ENCODE measurements at regions not wholly inside any gene's neighbourhood (a gene's known extent, or its start where the extent isn't known, plus 50 kb on each side); places are given as distances from the start of the nearest gene placed in this dataset.

DNA sequence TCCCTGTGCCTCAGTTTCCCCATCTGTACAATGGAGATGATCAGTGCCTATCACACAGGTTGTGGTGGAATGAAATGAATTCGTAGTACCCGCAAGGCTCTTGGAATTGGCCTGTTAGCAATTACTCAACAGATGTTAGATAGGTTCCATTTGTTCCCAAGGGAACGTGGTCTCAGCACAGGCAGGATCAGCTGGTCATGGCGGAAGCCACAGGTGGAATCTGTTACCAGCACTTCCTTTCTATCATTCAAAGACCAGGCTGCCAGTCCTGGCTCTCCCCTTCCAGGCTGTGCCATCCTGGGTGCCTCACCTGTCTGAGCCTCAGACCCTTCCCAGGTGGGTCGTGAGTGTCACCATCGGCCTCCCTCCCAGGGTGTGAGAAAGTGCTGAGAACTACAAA lies 61.5 kb downstream of the FBXO2 start:
- TF ChIP-seq, protein P1, sequence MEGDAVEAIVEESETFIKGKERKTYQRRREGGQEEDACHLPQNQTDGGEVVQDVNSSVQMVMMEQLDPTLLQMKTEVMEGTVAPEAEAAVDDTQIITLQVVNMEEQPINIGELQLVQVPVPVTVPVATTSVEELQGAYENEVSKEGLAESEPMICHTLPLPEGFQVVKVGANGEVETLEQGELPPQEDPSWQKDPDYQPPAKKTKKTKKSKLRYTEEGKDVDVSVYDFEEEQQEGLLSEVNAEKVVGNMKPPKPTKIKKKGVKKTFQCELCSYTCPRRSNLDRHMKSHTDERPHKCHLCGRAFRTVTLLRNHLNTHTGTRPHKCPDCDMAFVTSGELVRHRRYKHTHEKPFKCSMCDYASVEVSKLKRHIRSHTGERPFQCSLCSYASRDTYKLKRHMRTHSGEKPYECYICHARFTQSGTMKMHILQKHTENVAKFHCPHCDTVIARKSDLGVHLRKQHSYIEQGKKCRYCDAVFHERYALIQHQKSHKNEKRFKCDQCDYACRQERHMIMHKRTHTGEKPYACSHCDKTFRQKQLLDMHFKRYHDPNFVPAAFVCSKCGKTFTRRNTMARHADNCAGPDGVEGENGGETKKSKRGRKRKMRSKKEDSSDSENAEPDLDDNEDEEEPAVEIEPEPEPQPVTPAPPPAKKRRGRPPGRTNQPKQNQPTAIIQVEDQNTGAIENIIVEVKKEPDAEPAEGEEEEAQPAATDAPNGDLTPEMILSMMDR (IDR thresholded peaks at IDR 0.05; ENCODE audit: borderline replicate concordance, extremely low read depth, insufficient read depth): no peak
- Histone ChIP-seq H3K9ac (ENCODE audit: low read length in 3 of 3) (no peak overlapping the region), H3K4me3 (ENCODE audit: low read length in 3 of 3) (no peak overlapping the region), H3K27ac (ENCODE audit: low read depth in 2 of 2, low read length in 2 of 2) (no peak overlapping the region), H3K4me1 (ENCODE audit: control insufficient read depth in 2 of 3, insufficient read depth in 2 of 3, low read depth in 1 of 3, low read length in 3 of 3) (no peaks in the 10 kb centered on the region), H3K27me3 (ENCODE audit: control insufficient read depth, insufficient read depth, low read length) (no peaks in the 10 kb centered on the region), H3K9me3 (ENCODE audit: control insufficient read depth in 2 of 3, insufficient read depth in 1 of 3, low read length in 3 of 3) (peaks cover 0 to 2% (median 0%) of the 10 kb centered on the region in 3 donors), H3K36me3 (ENCODE audit: control insufficient read depth in 2 of 3, insufficient read depth in 3 of 3, low read length in 3 of 3) (no peaks in the 10 kb centered on the region)
- DNase-seq (no peak), FAIRE-seq (no peak)
- intact Hi-C loops (cut with DNase I): no loop called here

DNA sequence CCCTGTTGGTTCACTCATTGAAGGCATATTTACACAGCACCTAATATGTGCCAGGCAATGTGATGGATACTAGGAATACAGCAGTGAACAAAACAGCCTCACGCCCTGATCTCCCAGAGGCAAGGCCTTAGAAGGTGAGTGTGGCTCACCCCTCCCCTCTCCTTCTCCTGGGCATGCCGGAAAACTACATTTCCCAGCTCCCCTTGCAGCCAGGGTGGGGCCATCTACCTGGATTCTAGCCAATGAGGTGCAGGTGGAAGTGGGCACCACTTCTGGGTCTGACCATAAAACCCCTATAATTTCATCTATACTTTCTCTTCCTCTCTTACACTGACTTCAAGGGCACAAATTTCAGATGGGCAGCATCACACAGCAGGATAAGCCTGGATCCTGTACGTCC lies 63.8 kb downstream of the FBXO2 start:
- Histone ChIP-seq H3K36me3 (ENCODE audit: control insufficient read depth in 2 of 3, insufficient read depth in 3 of 3, low read length in 3 of 3) (no peaks in the 10 kb centered on the region), H3K4me3 (ENCODE audit: low read length in 3 of 3) (no peak overlapping the region), H3K27me3 (ENCODE audit: control insufficient read depth, insufficient read depth, low read length) (no peaks in the 10 kb centered on the region), H3K9ac (ENCODE audit: low read length in 3 of 3) (no peak overlapping the region), H3K4me1 (ENCODE audit: control insufficient read depth in 2 of 3, insufficient read depth in 2 of 3, low read depth in 1 of 3, low read length in 3 of 3) (no peaks in the 10 kb centered on the region), H3K27ac (ENCODE audit: low read depth in 2 of 2, low read length in 2 of 2) (no peak overlapping the region), H3K9me3 (ENCODE audit: control insufficient read depth in 2 of 3, insufficient read depth in 1 of 3, low read length in 3 of 3) (peaks cover 0 to 2% (median 0%) of the 10 kb centered on the region in 3 donors)
- DNase-seq (no peak), FAIRE-seq (no peak)
- TF ChIP-seq, protein P1 (IDR thresholded peaks at IDR 0.05; ENCODE audit: borderline replicate concordance, extremely low read depth, insufficient read depth): no peak
- intact Hi-C loops (cut with DNase I): no loop called here
